ENCODE measurements at regions not wholly inside any gene's neighbourhood (a gene's known extent, or its start where the extent isn't known, plus 50 kb on each side); places are given as distances from the start of the nearest gene placed in this dataset.

DNA sequence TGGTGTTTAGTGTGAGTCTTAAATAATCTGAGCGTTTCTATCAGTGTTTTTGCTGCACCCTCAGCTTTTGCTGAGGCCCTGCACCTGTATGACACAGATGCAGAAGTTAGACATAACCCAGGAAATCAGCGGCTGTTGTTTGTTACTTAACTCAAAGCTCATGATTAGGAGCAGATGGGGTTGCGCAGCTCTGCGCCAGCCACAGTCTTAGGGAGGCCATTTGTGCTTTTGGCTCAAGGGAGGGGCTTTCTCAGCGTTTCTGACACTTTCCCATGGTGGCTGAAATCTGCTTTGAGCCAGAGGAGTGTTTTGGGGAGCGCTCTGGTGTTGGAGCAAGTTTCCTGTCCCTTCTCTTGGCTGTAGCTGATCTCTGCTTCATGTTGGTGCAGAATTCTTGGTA lies 433.8 kb downstream of the NAF1 start:
- Histone ChIP-seq H3K4me3 (ENCODE audit: insufficient read depth, low read length, poor library complexity, severe bottlenecking) (no peak overlapping the region), H3K9me2 (replicated peaks; ENCODE audit: insufficient read depth, low read length) (no peaks in the 10 kb centered on the region), H3K9ac (ENCODE audit: low read length) (no peak overlapping the region), H3K79me2 (ENCODE audit: insufficient read depth, low read length) (no peaks in the 10 kb centered on the region), H4K20me1 (ENCODE audit: low read depth, low read length) (no peaks in the 10 kb centered on the region), H3K27me3 (ENCODE audit: low read length) (no peaks in the 10 kb centered on the region), H3K9me3 (ENCODE audit: insufficient read depth, low read length) (no peaks in the 10 kb centered on the region), H3F3A (ENCODE audit: insufficient read depth) (no peaks in the 10 kb centered on the region), H3K4me2 (ENCODE audit: low read depth, low read length, poor library complexity, severe bottlenecking) (no peak overlapping the region), H3K27ac (ENCODE audit: low read depth, low read length) (no peak overlapping the region), H2AFZ (ENCODE audit: low read depth, low read length, severe bottlenecking) (no peak overlapping the region), H3K36me3 (ENCODE audit: low read length) (no peaks in the 10 kb centered on the region)
- no peak for TF ChIP-seq EZH2phosphoT487 (conservative IDR thresholded peaks at IDR 0.05; ENCODE audit: low read length)
- TF ChIP-seq, protein P1, sequence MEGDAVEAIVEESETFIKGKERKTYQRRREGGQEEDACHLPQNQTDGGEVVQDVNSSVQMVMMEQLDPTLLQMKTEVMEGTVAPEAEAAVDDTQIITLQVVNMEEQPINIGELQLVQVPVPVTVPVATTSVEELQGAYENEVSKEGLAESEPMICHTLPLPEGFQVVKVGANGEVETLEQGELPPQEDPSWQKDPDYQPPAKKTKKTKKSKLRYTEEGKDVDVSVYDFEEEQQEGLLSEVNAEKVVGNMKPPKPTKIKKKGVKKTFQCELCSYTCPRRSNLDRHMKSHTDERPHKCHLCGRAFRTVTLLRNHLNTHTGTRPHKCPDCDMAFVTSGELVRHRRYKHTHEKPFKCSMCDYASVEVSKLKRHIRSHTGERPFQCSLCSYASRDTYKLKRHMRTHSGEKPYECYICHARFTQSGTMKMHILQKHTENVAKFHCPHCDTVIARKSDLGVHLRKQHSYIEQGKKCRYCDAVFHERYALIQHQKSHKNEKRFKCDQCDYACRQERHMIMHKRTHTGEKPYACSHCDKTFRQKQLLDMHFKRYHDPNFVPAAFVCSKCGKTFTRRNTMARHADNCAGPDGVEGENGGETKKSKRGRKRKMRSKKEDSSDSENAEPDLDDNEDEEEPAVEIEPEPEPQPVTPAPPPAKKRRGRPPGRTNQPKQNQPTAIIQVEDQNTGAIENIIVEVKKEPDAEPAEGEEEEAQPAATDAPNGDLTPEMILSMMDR (IDR thresholded peaks at IDR 0.05; ENCODE audit: insufficient read depth, low read length, poor library complexity, severe bottlenecking) = no peak

DNA sequence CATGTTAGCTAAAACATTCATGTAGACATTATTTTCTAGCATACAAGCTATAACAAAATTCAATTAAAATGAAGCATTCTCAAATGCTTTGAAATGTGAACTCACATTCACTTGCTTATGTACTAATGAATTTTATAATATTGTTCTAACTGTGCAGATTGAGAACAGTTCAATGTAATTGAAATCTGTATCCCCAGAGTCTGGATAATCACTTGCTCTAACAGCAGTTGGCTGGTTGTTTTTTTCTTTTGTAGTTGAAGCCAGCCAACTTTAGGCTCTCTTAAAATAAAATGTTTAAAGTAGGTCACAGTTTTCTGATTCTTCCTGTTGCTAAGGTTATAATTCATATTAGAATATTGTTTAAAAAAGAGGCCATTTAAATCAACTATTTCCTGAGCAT lies 438.9 kb downstream of the NAF1 start:
- H4K20me1 ChIP-seq (ENCODE audit: low read depth, low read length) = no peaks in the 10 kb centered on the region
- H3K27ac ChIP-seq (ENCODE audit: low read depth, low read length) = no peak overlapping the region
- no peaks in the 10 kb centered on the region for H3K36me3 ChIP-seq (ENCODE audit: low read length)
- H3K9me2 ChIP-seq (replicated peaks; ENCODE audit: insufficient read depth, low read length) = no peaks in the 10 kb centered on the region
- H3K4me3 ChIP-seq (ENCODE audit: insufficient read depth, low read length, poor library complexity, severe bottlenecking) = no peak overlapping the region
- H3K9ac ChIP-seq (ENCODE audit: low read length) = no peak overlapping the region
- no peak overlapping the region for H3K4me2 ChIP-seq (ENCODE audit: low read depth, low read length, poor library complexity, severe bottlenecking)
- no peaks in the 10 kb centered on the region for H3K27me3 ChIP-seq (ENCODE audit: low read length)
- TF ChIP-seq, protein P1 (IDR thresholded peaks at IDR 0.05; ENCODE audit: insufficient read depth, low read length, poor library complexity, severe bottlenecking) = no peak
- TF ChIP-seq EZH2phosphoT487 (conservative IDR thresholded peaks at IDR 0.05; ENCODE audit: low read length) = no peak
- H2AFZ ChIP-seq (ENCODE audit: low read depth, low read length, severe bottlenecking) = no peak overlapping the region
- H3K9me3 ChIP-seq (ENCODE audit: insufficient read depth, low read length) = no peaks in the 10 kb centered on the region
- H3F3A ChIP-seq (ENCODE audit: insufficient read depth) = no peaks in the 10 kb centered on the region
- no peaks in the 10 kb centered on the region for H3K79me2 ChIP-seq (ENCODE audit: insufficient read depth, low read length)

DNA sequence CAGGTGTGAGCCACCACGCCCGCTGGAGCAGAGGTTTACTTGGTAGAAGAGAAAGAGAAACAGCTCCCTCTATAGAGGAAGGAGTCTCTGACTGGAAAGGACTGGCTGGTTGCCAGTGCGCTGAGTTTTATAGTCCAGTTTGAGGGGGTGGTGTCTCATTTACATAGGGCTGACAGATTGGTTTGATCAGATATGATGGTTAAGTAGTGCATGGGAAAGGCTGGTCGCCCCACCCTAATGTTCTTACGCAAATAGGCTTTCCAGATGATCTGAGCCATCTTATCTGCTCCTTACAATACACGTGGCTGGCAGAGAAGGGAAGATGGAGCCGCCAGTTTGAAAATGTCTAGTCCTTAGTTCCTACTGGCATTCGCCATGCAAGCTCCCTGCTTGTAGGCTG lies 439.5 kb downstream of the NAF1 start:
- TF ChIP-seq, protein P1 (IDR thresholded peaks at IDR 0.05; ENCODE audit: insufficient read depth, low read length, poor library complexity, severe bottlenecking) = no peak
- no peak for TF ChIP-seq EZH2phosphoT487 (conservative IDR thresholded peaks at IDR 0.05; ENCODE audit: low read length)
- no peak overlapping the region for H2AFZ ChIP-seq (ENCODE audit: low read depth, low read length, severe bottlenecking)
- no peak overlapping the region for H3K27ac ChIP-seq (ENCODE audit: low read depth, low read length)
- no peaks in the 10 kb centered on the region for H3F3A ChIP-seq (ENCODE audit: insufficient read depth)
- H3K9me3 ChIP-seq (ENCODE audit: insufficient read depth, low read length) = no peaks in the 10 kb centered on the region
- no peaks in the 10 kb centered on the region for H3K79me2 ChIP-seq (ENCODE audit: insufficient read depth, low read length)
- no peak overlapping the region for H3K4me3 ChIP-seq (ENCODE audit: insufficient read depth, low read length, poor library complexity, severe bottlenecking)
- H3K27me3 ChIP-seq (ENCODE audit: low read length) = no peaks in the 10 kb centered on the region
- no peak overlapping the region for H3K4me2 ChIP-seq (ENCODE audit: low read depth, low read length, poor library complexity, severe bottlenecking)
- H4K20me1 ChIP-seq (ENCODE audit: low read depth, low read length) = no peaks in the 10 kb centered on the region
- no peak overlapping the region for H3K9ac ChIP-seq (ENCODE audit: low read length)
- no peaks in the 10 kb centered on the region for H3K36me3 ChIP-seq (ENCODE audit: low read length)
- H3K9me2 ChIP-seq (replicated peaks; ENCODE audit: insufficient read depth, low read length) = no peaks in the 10 kb centered on the region

Measured in SU-DHL-6 (cell line).